DOHH2 (cell line): ENCODE measurements at regions not wholly inside any gene's neighbourhood (a gene's known extent, or its start where the extent isn't known, plus 50 kb on each side); places are given as distances from the start of the nearest gene placed in this dataset.

ENCODE experiments used
- H3F3A ChIP-seq: fragments of 200-600 bp; sonication (generic), shearing (Covaris generic); 2 replicates; pipeline ENCODE4 v1.6.0; 2016; ENCODE audit warnings: antibody characterized with exemption, mild to moderate bottlenecking; ENCODE audit not compliant: control insufficient read depth, insufficient read depth
- H3K27ac ChIP-seq: fragments of 200-600 bp; sonication (generic); 2 replicates; pipeline ENCODE4 v1.5.1; 2014; ENCODE audit warnings: low read depth, mild to moderate bottlenecking, low read length, moderate library complexity
- H3K27me3 ChIP-seq: fragments of 200-600 bp; sonication (generic); 2 replicates; pipeline ENCODE4 v1.6.1; 2014; ENCODE audit warnings: mild to moderate bottlenecking, low read length, mixed read lengths; ENCODE audit not compliant: control insufficient read depth
- H3K36me3 ChIP-seq: fragments of 200-600 bp; sonication (generic); 2 replicates; pipeline ENCODE4 v1.6.1; 2014; ENCODE audit warnings: mild to moderate bottlenecking, low read length, moderate library complexity, mixed read lengths; ENCODE audit not compliant: control insufficient read depth
- H3K4me1 ChIP-seq: fragments of 200-600 bp; sonication (generic); 2 replicates; pipeline ENCODE4 v1.6.1; 2014; ENCODE audit warnings: mild to moderate bottlenecking, low read length, mixed read lengths; ENCODE audit not compliant: control insufficient read depth
- H3K4me2 ChIP-seq: fragments of 200-600 bp; sonication (generic); 2 replicates; pipeline ENCODE4 v1.6.0; 2014; ENCODE audit warnings: mild to moderate bottlenecking, low read length, moderate library complexity
- H3K4me3 ChIP-seq: fragments of 200-600 bp; sonication (generic); 2 replicates; pipeline ENCODE4 v1.5.1; 2014; ENCODE audit warnings: mild to moderate bottlenecking, low read length, mixed read lengths
- H3K79me2 ChIP-seq: fragments of 200-600 bp; sonication (generic); 2 replicates; pipeline ENCODE4 v1.6.1; 2014; ENCODE audit warnings: mild to moderate bottlenecking, low read length, mixed read lengths; ENCODE audit not compliant: control insufficient read depth
- H3K9me2 ChIP-seq: fragments of 200-600 bp; sonication (generic); replicated peaks from 2 replicates; pipeline ENCODE4 v1.6.1; 2014; ENCODE audit warnings: mild to moderate bottlenecking, low read length, mixed read lengths; ENCODE audit not compliant: control insufficient read depth
- H3K9me3 ChIP-seq: fragments of 200-600 bp; sonication (generic); 2 replicates; pipeline ENCODE4 v1.6.1; 2014; ENCODE audit warnings: antibody characterized with exemption, low read length, mixed read lengths; ENCODE audit not compliant: control insufficient read depth, insufficient read depth
- H4K20me1 ChIP-seq: fragments of 200-600 bp; sonication (generic); 2 replicates; pipeline ENCODE4 v1.6.0; 2014; ENCODE audit warnings: low read depth, mild to moderate bottlenecking, antibody characterized with exemption, low read length, moderate library complexity; ENCODE audit not compliant: control insufficient read depth, insufficient read depth
- EZH2phosphoT487 ChIP-seq: fragments of 200-600 bp; sonication (generic); IDR thresholded peaks from 2 replicates; pipeline ENCODE4 v1.6.1; 2017; ENCODE audit warnings: borderline replicate concordance, mild to moderate bottlenecking, antibody characterized with exemption, low read length, moderate library complexity, mixed read lengths
- TF ChIP-seq, protein P1 (sequence below): fragments of 200-600 bp; sonication (generic); IDR thresholded peaks from one replicate; pipeline ENCODE4 v1.5.1; 2014; ENCODE audit warnings: antibody characterized with exemption, mild to moderate bottlenecking, low read depth, low read length; ENCODE audit not compliant: poor library complexity, severe bottlenecking

DNA sequence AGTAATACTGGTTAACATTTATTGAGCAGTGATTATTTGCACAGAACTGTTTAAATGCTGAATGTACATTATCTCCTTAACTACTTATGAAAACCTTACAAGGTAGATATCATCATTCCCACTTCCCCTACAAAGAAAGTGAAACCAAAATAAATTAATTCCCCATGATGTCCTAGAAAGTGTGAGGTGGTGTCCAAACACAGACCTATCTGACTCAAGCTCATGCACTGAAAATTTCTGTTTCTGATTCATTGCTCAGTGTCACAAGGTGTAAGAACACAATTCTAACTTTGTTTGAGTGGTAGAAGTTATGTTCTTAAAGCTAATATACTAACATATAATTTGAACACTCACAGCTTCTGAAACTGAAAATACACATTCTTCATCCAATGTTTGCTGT lies 178.7 kb downstream of the MRPL39 start:
- H3K27me3 ChIP-seq, result no peaks in the 10 kb centered on the region
- H3K9me3 ChIP-seq, result no peaks in the 10 kb centered on the region; the same call in 1 of the 2 replicates
- no peak overlapping the region for H3K4me2 ChIP-seq
- no peaks in the 10 kb centered on the region for H4K20me1 ChIP-seq
- no peak overlapping the region for H3K27ac ChIP-seq
- H3K4me3 ChIP-seq, result no peak overlapping the region
- no peaks in the 10 kb centered on the region for H3K36me3 ChIP-seq
- H3K4me1 ChIP-seq, result peaks cover 30% of the 10 kb centered on the region
- peaks cover 15% of the 10 kb centered on the region for H3F3A ChIP-seq
- TF ChIP-seq, protein P1, sequence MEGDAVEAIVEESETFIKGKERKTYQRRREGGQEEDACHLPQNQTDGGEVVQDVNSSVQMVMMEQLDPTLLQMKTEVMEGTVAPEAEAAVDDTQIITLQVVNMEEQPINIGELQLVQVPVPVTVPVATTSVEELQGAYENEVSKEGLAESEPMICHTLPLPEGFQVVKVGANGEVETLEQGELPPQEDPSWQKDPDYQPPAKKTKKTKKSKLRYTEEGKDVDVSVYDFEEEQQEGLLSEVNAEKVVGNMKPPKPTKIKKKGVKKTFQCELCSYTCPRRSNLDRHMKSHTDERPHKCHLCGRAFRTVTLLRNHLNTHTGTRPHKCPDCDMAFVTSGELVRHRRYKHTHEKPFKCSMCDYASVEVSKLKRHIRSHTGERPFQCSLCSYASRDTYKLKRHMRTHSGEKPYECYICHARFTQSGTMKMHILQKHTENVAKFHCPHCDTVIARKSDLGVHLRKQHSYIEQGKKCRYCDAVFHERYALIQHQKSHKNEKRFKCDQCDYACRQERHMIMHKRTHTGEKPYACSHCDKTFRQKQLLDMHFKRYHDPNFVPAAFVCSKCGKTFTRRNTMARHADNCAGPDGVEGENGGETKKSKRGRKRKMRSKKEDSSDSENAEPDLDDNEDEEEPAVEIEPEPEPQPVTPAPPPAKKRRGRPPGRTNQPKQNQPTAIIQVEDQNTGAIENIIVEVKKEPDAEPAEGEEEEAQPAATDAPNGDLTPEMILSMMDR, result no peak
- no peak for TF ChIP-seq EZH2phosphoT487
- H3K79me2 ChIP-seq, result no peaks in the 10 kb centered on the region
- H3K9me2 ChIP-seq, result no peaks in the 10 kb centered on the region

DNA sequence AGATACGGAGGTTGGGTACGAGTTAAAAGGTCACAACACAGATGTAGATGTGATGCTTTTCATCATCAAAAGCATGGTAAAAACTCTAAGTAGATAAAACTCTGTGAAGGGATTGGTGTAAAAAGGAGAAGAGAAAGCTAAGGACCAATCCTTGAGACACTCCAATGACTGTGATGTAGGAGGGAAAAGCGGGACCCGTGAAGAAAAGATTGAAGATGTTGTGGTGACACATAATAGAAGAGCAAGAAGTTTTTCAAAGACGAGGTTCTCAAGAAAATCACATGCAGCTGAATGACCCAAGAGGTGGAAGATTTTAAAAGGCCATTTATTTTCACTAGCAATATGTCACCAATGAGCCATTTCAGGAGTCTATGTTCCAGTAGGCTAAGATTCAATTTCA lies 179.5 kb downstream of the MRPL39 start:
- H3K4me1 ChIP-seq, result peaks cover 37% of the 10 kb centered on the region
- no peaks in the 10 kb centered on the region; the same call in 1 of the 2 replicates for H3K9me3 ChIP-seq
- no peak overlapping the region for H3K27ac ChIP-seq
- TF ChIP-seq, protein P1, result no peak
- TF ChIP-seq EZH2phosphoT487, result no peak
- no peaks in the 10 kb centered on the region for H3K27me3 ChIP-seq
- H3K79me2 ChIP-seq, result no peaks in the 10 kb centered on the region
- no peaks in the 10 kb centered on the region for H3K9me2 ChIP-seq
- H3K4me2 ChIP-seq, result no peak overlapping the region
- H3K36me3 ChIP-seq, result no peaks in the 10 kb centered on the region
- H3F3A ChIP-seq, result peaks cover 21% of the 10 kb centered on the region
- no peaks in the 10 kb centered on the region for H4K20me1 ChIP-seq
- no peak overlapping the region for H3K4me3 ChIP-seq

DNA sequence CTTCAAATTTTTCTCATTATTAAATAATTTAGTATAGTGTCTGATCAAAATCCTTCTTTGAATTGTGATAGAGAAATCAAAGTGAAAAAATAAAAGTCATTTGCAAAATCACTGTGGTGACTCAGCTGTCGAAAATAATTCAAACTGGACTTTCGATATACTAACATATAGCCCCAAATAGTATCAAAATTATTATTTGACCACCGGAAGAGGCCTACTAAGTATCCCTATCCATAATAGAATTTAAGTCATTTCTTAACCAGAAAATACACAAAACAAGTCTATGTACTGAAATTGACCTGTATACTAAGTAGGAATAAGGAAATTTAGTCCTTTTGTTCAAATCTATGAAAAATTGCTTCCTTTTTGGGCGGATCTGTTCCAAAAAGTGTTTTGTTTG lies 180.7 kb downstream of the MRPL39 start:
- Histone ChIP-seq H3K27me3 (no peaks in the 10 kb centered on the region), H3K4me2 (no peak overlapping the region), H4K20me1 (no peaks in the 10 kb centered on the region), H3K4me1 (peaks cover 50% of the 10 kb centered on the region), H3K4me3 (no peak overlapping the region), H3K79me2 (no peaks in the 10 kb centered on the region), H3F3A (peaks cover 24% of the 10 kb centered on the region), H3K27ac (no peak overlapping the region), H3K9me3 (no peaks in the 10 kb centered on the region), H3K36me3 (no peaks in the 10 kb centered on the region), H3K9me2 (no peaks in the 10 kb centered on the region)
- TF ChIP-seq, protein P1, result no peak
- TF ChIP-seq EZH2phosphoT487, result no peak
